ENCODE measurements at regions not wholly inside any gene's neighbourhood (a gene's known extent, or its start where the extent isn't known, plus 50 kb on each side); places are given as distances from the start of the nearest gene placed in this dataset.
A peak's percentile ranks its signal among the peaks of the same experiment; 100 is the strongest.
"Not testable (repeated sequence)": the region's sequence is repeated elsewhere in the genome, so short reads cannot be mapped to it uniquely, and the experiment has no call there.

- Mint-ChIP-seq H3K27ac (no peak overlapping the region), H3K9me3 (no peaks in the 10 kb centered on the region), H3K36me3 (no peaks in the 10 kb centered on the region), H3K4me3 (no peak overlapping the region), H3K27me3 (peaks cover 3% of the 10 kb centered on the region), H3K4me1 (ENCODE audit: low read depth) (peaks cover 2% of the 10 kb centered on the region)
- ChIA-PET CTCF (interaction anchor here (0.6 to 1.2 kb wide), 2 partner anchors 48 to 72 kb away, joined by 3 to 4 read pairs; no protein-coding TSS in a partner anchor), POLR2A (no interaction called here)
- no peak for DNase-seq
- intact Hi-C loops (cut with micrococcal nuclease), result no loop called here
Measured at GRCh38 chr12:7591531-7591930, 74.2 kb downstream of the APOBEC1 start.

GRCh38 chr12:7590085-7590484, 75.6 kb downstream of the APOBEC1 start:
- H3K4me1 Mint-ChIP-seq (ENCODE audit: low read depth); H3K9me3 Mint-ChIP-seq; intact Hi-C loops (cut with micrococcal nuclease); H3K27ac Mint-ChIP-seq; POLR2A ChIA-PET; H3K4me3 Mint-ChIP-seq; H3K36me3 Mint-ChIP-seq; CTCF ChIA-PET; DNase-seq; H3K27me3 Mint-ChIP-seq: not testable (repeated sequence)

GRCh38 chr12:7588742-7589329, 76.9 kb downstream of the APOBEC1 start:
- H3K36me3 Mint-ChIP-seq; H3K27ac Mint-ChIP-seq; H3K4me3 Mint-ChIP-seq; H3K4me1 Mint-ChIP-seq (ENCODE audit: low read depth); POLR2A ChIA-PET; H3K9me3 Mint-ChIP-seq: not testable (repeated sequence)
- peak; percentile 50 for DNase-seq
- intact Hi-C loops (cut with micrococcal nuclease), result loop anchor here (1.0 kb wide), 1 partner anchor 49 kb away; no protein-coding TSS in a partner anchor
- CTCF ChIA-PET, result interaction anchor here (1.4 to 2.7 kb wide), 2 partner anchors 50 to 53 kb away, joined by 4 to 32 read pairs; no protein-coding TSS in a partner anchor
- H3K27me3 Mint-ChIP-seq, result peaks cover 19% of the 10 kb centered on the region

DNA sequence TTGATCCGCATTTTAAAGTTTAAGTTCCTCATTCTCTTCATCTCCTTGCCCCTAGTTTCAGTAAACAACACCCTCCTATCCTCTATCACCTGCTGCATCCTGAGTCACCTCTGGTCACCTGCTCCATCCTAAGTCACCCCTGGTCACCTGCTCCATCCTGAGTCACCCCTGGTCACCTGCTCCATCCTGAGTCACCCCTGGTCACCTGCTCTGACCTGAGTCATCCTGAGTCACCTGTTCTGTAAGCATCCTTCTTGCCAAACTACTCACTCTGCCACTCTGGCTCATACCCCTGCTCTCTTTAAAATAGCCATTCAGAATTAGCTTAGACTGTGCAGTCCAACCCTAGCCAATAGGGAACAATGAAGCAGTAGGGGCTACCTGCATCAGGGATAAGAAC, 80.6 kb upstream of the CD163 start:
- DNase-seq, result peak; percentile 54
- H3K4me1 Mint-ChIP-seq (ENCODE audit: low read depth); H3K36me3 Mint-ChIP-seq; H3K27ac Mint-ChIP-seq; intact Hi-C loops (cut with micrococcal nuclease); POLR2A ChIA-PET; H3K4me3 Mint-ChIP-seq: not testable (repeated sequence)
- Mint-ChIP-seq H3K27me3 (peaks cover 25% of the 10 kb centered on the region), H3K9me3 (peaks cover 10% of the 10 kb centered on the region)
- CTCF ChIA-PET, result interaction anchor here (1.1 kb wide), 1 partner anchor 56 kb away, joined by 4 read pairs; no protein-coding TSS in a partner anchor

DNA sequence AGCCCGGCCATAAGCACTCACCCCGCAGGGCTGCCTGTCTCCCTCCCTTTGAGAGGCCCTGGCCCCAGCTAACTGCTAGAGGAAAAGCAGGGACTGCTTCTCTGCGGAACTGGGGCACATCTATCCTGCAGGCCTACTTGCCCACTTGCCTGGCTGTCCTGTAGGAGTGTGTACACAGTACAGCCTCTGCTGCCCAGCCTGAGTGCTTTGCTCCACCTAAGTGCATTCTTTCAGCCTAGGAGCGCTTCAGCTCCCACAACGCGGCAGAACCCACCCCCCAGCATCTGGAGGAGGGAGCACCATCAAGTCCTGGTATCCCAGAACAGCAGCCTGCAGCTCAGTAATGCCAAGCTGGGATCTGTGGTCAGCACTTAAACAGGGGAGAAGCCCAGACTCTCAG, 79.9 kb upstream of the CD163 start:
- H3K36me3 Mint-ChIP-seq, result no peaks in the 10 kb centered on the region
- no peak overlapping the region for H3K27ac Mint-ChIP-seq
- POLR2A ChIA-PET, result no interaction called here
- peaks cover 25% of the 10 kb centered on the region for H3K27me3 Mint-ChIP-seq
- H3K4me3 Mint-ChIP-seq, result no peak overlapping the region
- no peak for DNase-seq
- CTCF ChIA-PET, result interaction anchor here (1.0 to 1.6 kb wide), 3 partner anchors 54 to 57 kb away, joined by 3 to 4 read pairs (median 4); no protein-coding TSS in a partner anchor
- H3K9me3 Mint-ChIP-seq, result peaks cover 17% of the 10 kb centered on the region
- intact Hi-C loops (cut with micrococcal nuclease), result no loop called here
- peaks cover 3% of the 10 kb centered on the region for H3K4me1 Mint-ChIP-seq (ENCODE audit: low read depth)

- H3K9me3 Mint-ChIP-seq, result peaks cover 17% of the 10 kb centered on the region
Measured at GRCh38 chr12:7582796-7583195, 79.2 kb upstream of the CD163 start.

GRCh38 chr12:7581625-7582024, 78.0 kb upstream of the CD163 start:
- intact Hi-C loops (cut with micrococcal nuclease), result no loop called here
- Mint-ChIP-seq H3K4me1 (ENCODE audit: low read depth) (peaks cover 3% of the 10 kb centered on the region), H3K27ac (no peak overlapping the region), H3K27me3 (peaks cover 25% of the 10 kb centered on the region), H3K9me3 (peaks cover 17% of the 10 kb centered on the region), H3K36me3 (no peaks in the 10 kb centered on the region), H3K4me3 (no peak overlapping the region)
- DNase-seq, result no peak
- ChIA-PET CTCF (no interaction called here), POLR2A (no interaction called here)

More at GRCh38 chr12:7582796-7583195, 79.2 kb upstream of the CD163 start:
- POLR2A ChIA-PET, result no interaction called here
- intact Hi-C loops (cut with micrococcal nuclease), result no loop called here
- Mint-ChIP-seq H3K36me3 (no peaks in the 10 kb centered on the region), H3K4me1 (ENCODE audit: low read depth) (peaks cover 3% of the 10 kb centered on the region), H3K4me3 (no peak overlapping the region), H3K27me3 (peaks cover 25% of the 10 kb centered on the region), H3K27ac (no peak overlapping the region)
- CTCF ChIA-PET, result interaction anchor here (1.0 to 1.6 kb wide), 2 partner anchors 55 to 56 kb away, joined by 3 to 4 read pairs; no protein-coding TSS in a partner anchor
- DNase-seq, result no peak

DNA sequence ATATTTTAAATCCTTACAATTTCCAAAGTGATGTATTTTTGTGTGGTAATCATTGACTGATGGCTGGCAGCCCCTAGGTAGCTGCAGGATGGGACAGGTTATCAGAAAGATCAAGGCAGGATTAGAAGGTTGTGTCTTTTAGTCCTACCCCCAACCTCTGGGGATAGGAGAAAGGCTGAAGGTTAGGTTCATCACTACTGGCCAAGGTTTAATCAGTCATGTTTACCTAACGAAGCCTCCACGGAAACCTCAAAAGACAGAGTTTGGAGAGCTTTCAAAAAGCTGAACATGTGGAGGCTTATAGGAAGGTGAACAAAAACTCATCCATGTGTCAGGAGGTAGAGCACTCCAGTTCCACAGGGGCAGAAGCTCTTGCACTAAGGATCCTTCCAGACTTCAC, 77.5 kb upstream of the CD163 start:
- ChIA-PET CTCF (no interaction called here), POLR2A (no interaction called here)
- Mint-ChIP-seq H3K27ac (no peak overlapping the region), H3K27me3 (peaks cover 24% of the 10 kb centered on the region), H3K4me3 (no peak overlapping the region), H3K4me1 (ENCODE audit: low read depth) (peaks cover 3% of the 10 kb centered on the region), H3K9me3 (peaks cover 17% of the 10 kb centered on the region), H3K36me3 (no peaks in the 10 kb centered on the region)
- intact Hi-C loops (cut with micrococcal nuclease), result no loop called here
- DNase-seq, result no peak

DNA sequence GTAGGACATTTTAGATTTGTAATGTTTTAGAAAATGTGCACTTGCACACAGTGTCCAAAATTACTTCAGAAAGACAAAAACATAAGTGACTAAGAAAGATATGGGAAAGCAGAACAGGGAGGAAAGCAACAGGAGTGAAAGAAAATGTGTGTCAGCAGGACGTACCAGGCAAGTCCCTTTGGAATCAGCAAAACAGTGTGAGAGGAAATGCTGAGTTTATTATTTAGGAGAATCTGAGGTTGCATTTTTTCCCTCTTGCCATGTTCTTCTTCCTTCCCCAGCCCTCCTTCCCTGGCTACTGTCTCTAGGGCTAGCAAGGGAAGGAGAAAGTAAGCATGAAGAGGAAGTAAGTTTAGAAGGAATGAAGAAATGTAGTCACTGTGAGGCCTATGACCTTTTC, 67.7 kb upstream of the CD163 start:
- Mint-ChIP-seq H3K9me3 (no peaks in the 10 kb centered on the region), H3K4me3 (no peak overlapping the region), H3K27me3 (peaks cover 12% of the 10 kb centered on the region), H3K27ac (no peak overlapping the region), H3K36me3 (no peaks in the 10 kb centered on the region), H3K4me1 (ENCODE audit: low read depth) (no peaks in the 10 kb centered on the region)
- POLR2A ChIA-PET, result no interaction called here
- CTCF ChIA-PET, result no interaction called here
- DNase-seq, result no peak
- intact Hi-C loops (cut with micrococcal nuclease), result no loop called here

DNA sequence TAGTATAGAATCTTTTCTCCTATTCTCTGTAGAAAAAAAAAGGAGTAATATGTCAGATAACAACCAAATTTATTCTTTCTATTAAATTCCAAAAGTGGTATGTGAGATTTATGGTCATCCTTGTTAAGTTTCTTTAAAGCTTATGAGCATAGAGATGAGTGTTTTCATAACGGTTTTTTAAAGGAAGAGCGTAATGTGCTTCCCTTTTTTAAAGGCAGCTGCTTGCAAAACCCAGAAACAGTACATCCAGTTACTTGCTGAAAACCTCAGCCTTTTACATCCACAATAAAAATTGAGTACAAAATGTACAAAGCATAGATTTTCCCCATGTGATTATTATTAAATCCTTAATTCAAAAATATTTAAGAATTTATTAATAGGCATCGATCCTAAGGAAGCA, 53.6 kb upstream of the CD163 start:
- DNase-seq, result no peak
- Mint-ChIP-seq H3K9me3 (no peaks in the 10 kb centered on the region), H3K4me1 (ENCODE audit: low read depth) (no peaks in the 10 kb centered on the region), H3K27ac (no peak overlapping the region), H3K27me3 (peaks cover 20% of the 10 kb centered on the region), H3K36me3 (no peaks in the 10 kb centered on the region), H3K4me3 (no peak overlapping the region)
- intact Hi-C loops (cut with micrococcal nuclease), result no loop called here
- POLR2A ChIA-PET, result no interaction called here
- CTCF ChIA-PET, result no interaction called here

DNA sequence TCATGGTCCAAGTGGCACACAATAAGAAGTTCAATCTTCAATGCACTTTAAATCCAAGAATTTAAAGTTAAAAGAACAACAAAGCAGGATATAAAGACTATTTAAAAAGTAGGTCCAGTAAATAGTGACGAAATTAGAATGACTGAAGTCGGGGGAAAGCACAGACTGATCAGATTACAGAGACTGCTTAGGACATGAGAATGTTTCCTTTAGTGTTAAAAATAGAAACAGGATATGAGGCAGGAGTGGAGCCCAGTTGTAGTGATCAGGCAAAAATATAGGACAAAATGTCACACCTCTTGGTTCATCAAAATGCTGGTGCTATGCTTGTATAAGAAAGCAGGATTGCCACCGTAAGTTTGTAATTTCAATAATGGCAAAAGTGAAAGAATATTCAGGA, 52.2 kb upstream of the CD163 start:
- no peak overlapping the region for H3K4me3 Mint-ChIP-seq
- POLR2A ChIA-PET, result no interaction called here
- H3K27me3 Mint-ChIP-seq, result peaks cover 16% of the 10 kb centered on the region
- H3K4me1 Mint-ChIP-seq (ENCODE audit: low read depth), result no peaks in the 10 kb centered on the region
- no peak for DNase-seq
- no peaks in the 10 kb centered on the region for H3K36me3 Mint-ChIP-seq
- CTCF ChIA-PET, result no interaction called here
- peaks cover 10% of the 10 kb centered on the region for H3K9me3 Mint-ChIP-seq
- intact Hi-C loops (cut with micrococcal nuclease), result no loop called here
- no peak overlapping the region for H3K27ac Mint-ChIP-seq

- H3K4me1 Mint-ChIP-seq (ENCODE audit: low read depth); CTCF ChIA-PET; H3K27ac Mint-ChIP-seq; DNase-seq; POLR2A ChIA-PET; H3K4me3 Mint-ChIP-seq; H3K36me3 Mint-ChIP-seq; intact Hi-C loops (cut with micrococcal nuclease): not testable (repeated sequence)
- peaks cover 13% of the 10 kb centered on the region for H3K9me3 Mint-ChIP-seq
- peaks cover 14% of the 10 kb centered on the region for H3K27me3 Mint-ChIP-seq
Measured at GRCh38 chr12:7554831-7555230, 51.3 kb upstream of the CD163 start.

Data from activated CD4-positive, alpha-beta memory T cell treated with anti-CD3 and anti-CD28 coated beads for 36 hours (primary cell).